GM12878 (cell line): ENCODE measurements at regions not wholly inside any gene's neighbourhood (a gene's known extent, or its start where the extent isn't known, plus 50 kb on each side); places are given as distances from the start of the nearest gene placed in this dataset.

Source experiments
- ATAC-seq: fragments of 200-7000 bp; cut with Tn5 transposase; 3 replicates; pipeline ENCODE4 v1.9.1; 2020; ENCODE audit warnings: mild to moderate bottlenecking, moderate library complexity
- BruUV-seq: library from RNA; stranded (reverse); fragments of 400-500 nt; replicated peaks from 2 replicates; lab custom pipeline; 2021; lab: Mats Ljungman, UMichigan
- CTCF ChIA-PET: fragments of 300-600 bp; sonication (Branson Sonifier 250); formaldehyde crosslinking; extraction: SDS; loops from one replicate; lab custom pipeline; 2021; ENCODE audit warnings: inconsistent platforms; lab: Yijun Ruan, JAX
- POLR2A ChIA-PET: fragments of 350-600 bp; formaldehyde crosslinking; extraction: SDS; loops from one replicate; lab custom pipeline; 2021; ENCODE audit warnings: inconsistent platforms; lab: Charles Lee
- RAD21 ChIA-PET: fragments of 300-600 bp; sonication (Branson Sonifier 250); formaldehyde crosslinking; loops from one replicate; lab custom pipeline; 2023; ENCODE audit warnings: antibody characterized with exemption; ENCODE audit not compliant: unreplicated experiment; lab: Charles Lee
- SMC1A ChIA-PET: fragments of 300-600 bp; sonication (Branson Sonifier 250); formaldehyde crosslinking; loops from one replicate; lab custom pipeline; 2023; ENCODE audit not compliant: unreplicated experiment, uncharacterized antibody; lab: Charles Lee
- DNase-seq: peaks from one replicate; pipeline ENCODE4 v3.0.0-alpha.2; 2011; ENCODE audit warnings: low read depth, low spot score
- FAIRE-seq: peaks from 3 replicates; lab custom pipeline; 2011; peaks lifted over from hg19 to GRCh38; lab: Jason Lieb, UNC
- H2AFZ ChIP-seq: 2 replicates; pipeline ENCODE4 v1.6.0; 2011; ENCODE audit warnings: low read depth, low read length, control low read depth; ENCODE audit not compliant: control insufficient read depth
- H3K27ac ChIP-seq: 2 replicates; pipeline ENCODE4 v1.5.1; 2011; ENCODE audit warnings: control low read depth; ENCODE audit not compliant: control insufficient read depth, insufficient read depth
- H3K27me3 ChIP-seq, 2 experiments: replicated peaks in 1 of 2; 2 replicates each; pipeline versions ENCODE4 v1.6.0 to v1.6.1; 2011; ENCODE audit warnings: low read length in 1 of 2; ENCODE audit not compliant: control insufficient read depth in 2 of 2, insufficient read depth in 2 of 2
- H3K36me3 ChIP-seq, 2 experiments: 2 replicates each; pipeline ENCODE4 v1.5.1; 2011; ENCODE audit warnings: low read length in 1 of 2; ENCODE audit not compliant: control insufficient read depth in 2 of 2, insufficient read depth in 2 of 2
- H3K4me1 ChIP-seq: 2 replicates; pipeline ENCODE4 v1.6.1; 2011; ENCODE audit warnings: mild to moderate bottlenecking, low read length, moderate library complexity, mixed read lengths; ENCODE audit not compliant: control insufficient read depth, insufficient read depth
- H3K4me2 ChIP-seq: 2 replicates; pipeline ENCODE4 v1.6.0; 2011; ENCODE audit warnings: control low read depth; ENCODE audit not compliant: control insufficient read depth, insufficient read depth
- H3K4me3 ChIP-seq: fragments of 200-600 bp; sonication (generic); 2 replicates; pipeline ENCODE4 v1.5.1; 2016
- H3K79me2 ChIP-seq: 2 replicates; pipeline ENCODE4 v1.6.0; 2011; ENCODE audit warnings: low read length; ENCODE audit not compliant: control insufficient read depth, insufficient read depth
- H3K9ac ChIP-seq: 2 replicates; pipeline ENCODE4 v1.8.0; 2011; ENCODE audit warnings: low read length, control low read depth, mixed read lengths; ENCODE audit not compliant: control insufficient read depth, insufficient read depth
- H3K9me3 ChIP-seq: replicated peaks from 3 replicates; pipeline ENCODE4 v1.5.1; 2011; ENCODE audit warnings: mild to moderate bottlenecking, low read length; ENCODE audit not compliant: control insufficient read depth, insufficient read depth
- H4K20me1 ChIP-seq: 2 replicates; pipeline ENCODE4 v1.6.0; 2011; ENCODE audit not compliant: control insufficient read depth, insufficient read depth
- EP300 ChIP-seq, 2 experiments: fragments of 150-350 bp in 1 of 2; IDR thresholded peaks; 2 replicates each; pipeline ENCODE4 v1.6.1; 2011 to 2012; ENCODE audit warnings: low read depth in 2 of 2, low read length in 2 of 2, borderline replicate concordance in 1 of 2, improper control_type of control experiment in 1 of 2, inconsistent platforms in 1 of 2; ENCODE audit not compliant: control insufficient read depth in 1 of 2
- ETV6 ChIP-seq, 2 experiments: fragments of 450-650 bp in 1 of 2; IDR thresholded peaks in 1 of 2; conservative IDR thresholded peaks in 1 of 2; 2 replicates each; pipeline ENCODE4 v1.6.1; 2014; ENCODE audit warnings: antibody characterized with exemption in 1 of 2, borderline replicate concordance in 1 of 2, low read depth in 1 of 2, mild to moderate bottlenecking in 1 of 2, moderate library complexity in 1 of 2
- FOS ChIP-seq: IDR thresholded peaks from 3 replicates; pipeline ENCODE4 v1.6.1; 2011; ENCODE audit warnings: borderline replicate concordance; ENCODE audit not compliant: insufficient read length; ENCODE audit errors: extremely low read depth
- GABPA ChIP-seq: IDR thresholded peaks from 2 replicates; pipeline ENCODE4 v1.6.1; 2014; ENCODE audit warnings: antibody characterized with exemption, low read depth, mild to moderate bottlenecking, inconsistent platforms
- HDAC6 ChIP-seq: fragments of 200-600 bp; sonication (generic); IDR thresholded peaks from one replicate; pipeline ENCODE4 v1.8.0; 2017; ENCODE audit warnings: antibody characterized with exemption; ENCODE audit not compliant: unreplicated experiment
- KLF5 ChIP-seq: fragments of 450-650 bp; IDR thresholded peaks from 2 replicates; pipeline ENCODE4 v1.6.1; 2014; ENCODE audit warnings: mild to moderate bottlenecking; ENCODE audit not compliant: partially characterized antibody
- MYC ChIP-seq: IDR thresholded peaks from 2 replicates; pipeline ENCODE4 v1.6.1; 2011; ENCODE audit warnings: mild to moderate bottlenecking, low read length, moderate library complexity, inconsistent platforms; ENCODE audit not compliant: insufficient read depth, insufficient replicate concordance, insufficient read length, severe bottlenecking
- NR2F1 ChIP-seq: fragments of 450-650 bp; conservative IDR thresholded peaks from 2 replicates; pipeline ENCODE4 v1.6.1; 2017; ENCODE audit warnings: mild to moderate bottlenecking
- ZNF384 ChIP-seq: IDR thresholded peaks from 2 replicates; pipeline ENCODE4 v1.6.1; 2012; ENCODE audit warnings: low read depth, mild to moderate bottlenecking, low read length, improper control_type of control experiment, borderline replicate concordance
- ZSCAN29 ChIP-seq: fragments of 450-650 bp; IDR thresholded peaks from 2 replicates; pipeline ENCODE4 v1.6.1; 2017; ENCODE audit warnings: mild to moderate bottlenecking, moderate library complexity
- WGBS: methylation state at CpG from one replicate; pipeline ENCODE4 v1.1.6; 2016; ENCODE audit warnings: low lambda C conversion rate; ENCODE audit not compliant: insufficient replicate concordance, insufficient coverage; ENCODE audit errors: missing lambda C conversion rate; 5-methylcytosine and 5-hydroxymethylcytosine counted together
- in situ Hi-C: fragments of 300-500 bp; cut with MboI; formaldehyde crosslinking; loops from 9 replicates; pipeline ENCODE4 v1.14.3; 2018; ENCODE audit warnings: mixed read lengths
- intact Hi-C: fragments of 100-400 bp; cut with micrococcal nuclease; formaldehyde crosslinking; loops from one replicate; pipeline ENCODE4 v1.14.2; 2022; ENCODE audit not compliant: unreplicated experiment
- TF ChIP-seq, protein P1 (sequence below): fragments of 450-650 bp; conservative IDR thresholded peaks from 2 replicates; pipeline ENCODE4 v1.6.1; 2017; ENCODE audit warnings: mild to moderate bottlenecking, moderate library complexity
- TF ChIP-seq, protein P2 (sequence below): IDR thresholded peaks from 2 replicates; pipeline ENCODE4 v1.6.1; 2012; ENCODE audit warnings: improper control_type of control experiment, low read depth, low read length; ENCODE audit not compliant: insufficient replicate concordance
- TF ChIP-seq, protein P3 (sequence below): fragments of 450-650 bp; IDR thresholded peaks from 2 replicates; pipeline ENCODE4 v1.6.1; 2017; ENCODE audit warnings: mild to moderate bottlenecking, moderate library complexity

GRCh38 chr22:49179175-49179574 lies 648.5 kb downstream of the BRD1 start:
- POLR2A ChIA-PET = no interaction called here
- Histone ChIP-seq H3K4me1 (no peaks in the 10 kb centered on the region), H3K9ac (no peak overlapping the region), H3K79me2 (no peaks in the 10 kb centered on the region), H3K4me2 (no peak overlapping the region), H3K27me3 (no peaks in the 10 kb centered on the region), H3K36me3 (no peaks in the 10 kb centered on the region), H4K20me1 (no peaks in the 10 kb centered on the region), H3K27ac (no peak overlapping the region), H3K9me3 (no peaks in the 10 kb centered on the region; the same call in 2 of the 3 replicates), H3K4me3 (no peak overlapping the region), H2AFZ (no peak overlapping the region)
- RAD21 ChIA-PET = no interaction called here
- BruUV-seq = no TSS peak
- intact Hi-C loops = no loop called here
- ATAC-seq (no peak), DNase-seq (no peak), FAIRE-seq (no peak)
- SMC1A ChIA-PET = no interaction called here
- WGBS = 49% methylated on average over 18 of the region's 18 CpGs
- CTCF ChIA-PET = no interaction called here
- in situ Hi-C loops = no loop called here
- TF ChIP-seq FOS (no peak), KLF5 (no peak), HDAC6 (no peak), NR2F1 (no peak), ZSCAN29 (no peak), GABPA (no peak), MYC (no peak), ZNF384 (no peak), EP300 (IDR thresholded peaks at IDR 0.05; ENCODE audit: borderline replicate concordance in 1 of 2, control insufficient read depth in 1 of 2, low read depth in 2 of 2, low read length in 2 of 2) (no peak), ETV6 (conservative IDR thresholded peaks at IDR 0.05 in 1 of 2, IDR thresholded peaks at IDR 0.05 in 1 of 2; ENCODE audit: borderline replicate concordance in 1 of 2, low read depth in 1 of 2) (no peak)
- TF ChIP-seq, protein P1, sequence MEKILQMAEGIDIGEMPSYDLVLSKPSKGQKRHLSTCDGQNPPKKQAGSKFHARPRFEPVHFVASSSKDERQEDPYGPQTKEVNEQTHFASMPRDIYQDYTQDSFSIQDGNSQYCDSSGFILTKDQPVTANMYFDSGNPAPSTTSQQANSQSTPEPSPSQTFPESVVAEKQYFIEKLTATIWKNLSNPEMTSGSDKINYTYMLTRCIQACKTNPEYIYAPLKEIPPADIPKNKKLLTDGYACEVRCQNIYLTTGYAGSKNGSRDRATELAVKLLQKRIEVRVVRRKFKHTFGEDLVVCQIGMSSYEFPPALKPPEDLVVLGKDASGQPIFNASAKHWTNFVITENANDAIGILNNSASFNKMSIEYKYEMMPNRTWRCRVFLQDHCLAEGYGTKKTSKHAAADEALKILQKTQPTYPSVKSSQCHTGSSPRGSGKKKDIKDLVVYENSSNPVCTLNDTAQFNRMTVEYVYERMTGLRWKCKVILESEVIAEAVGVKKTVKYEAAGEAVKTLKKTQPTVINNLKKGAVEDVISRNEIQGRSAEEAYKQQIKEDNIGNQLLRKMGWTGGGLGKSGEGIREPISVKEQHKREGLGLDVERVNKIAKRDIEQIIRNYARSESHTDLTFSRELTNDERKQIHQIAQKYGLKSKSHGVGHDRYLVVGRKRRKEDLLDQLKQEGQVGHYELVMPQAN = no peak
- TF ChIP-seq, protein P2, sequence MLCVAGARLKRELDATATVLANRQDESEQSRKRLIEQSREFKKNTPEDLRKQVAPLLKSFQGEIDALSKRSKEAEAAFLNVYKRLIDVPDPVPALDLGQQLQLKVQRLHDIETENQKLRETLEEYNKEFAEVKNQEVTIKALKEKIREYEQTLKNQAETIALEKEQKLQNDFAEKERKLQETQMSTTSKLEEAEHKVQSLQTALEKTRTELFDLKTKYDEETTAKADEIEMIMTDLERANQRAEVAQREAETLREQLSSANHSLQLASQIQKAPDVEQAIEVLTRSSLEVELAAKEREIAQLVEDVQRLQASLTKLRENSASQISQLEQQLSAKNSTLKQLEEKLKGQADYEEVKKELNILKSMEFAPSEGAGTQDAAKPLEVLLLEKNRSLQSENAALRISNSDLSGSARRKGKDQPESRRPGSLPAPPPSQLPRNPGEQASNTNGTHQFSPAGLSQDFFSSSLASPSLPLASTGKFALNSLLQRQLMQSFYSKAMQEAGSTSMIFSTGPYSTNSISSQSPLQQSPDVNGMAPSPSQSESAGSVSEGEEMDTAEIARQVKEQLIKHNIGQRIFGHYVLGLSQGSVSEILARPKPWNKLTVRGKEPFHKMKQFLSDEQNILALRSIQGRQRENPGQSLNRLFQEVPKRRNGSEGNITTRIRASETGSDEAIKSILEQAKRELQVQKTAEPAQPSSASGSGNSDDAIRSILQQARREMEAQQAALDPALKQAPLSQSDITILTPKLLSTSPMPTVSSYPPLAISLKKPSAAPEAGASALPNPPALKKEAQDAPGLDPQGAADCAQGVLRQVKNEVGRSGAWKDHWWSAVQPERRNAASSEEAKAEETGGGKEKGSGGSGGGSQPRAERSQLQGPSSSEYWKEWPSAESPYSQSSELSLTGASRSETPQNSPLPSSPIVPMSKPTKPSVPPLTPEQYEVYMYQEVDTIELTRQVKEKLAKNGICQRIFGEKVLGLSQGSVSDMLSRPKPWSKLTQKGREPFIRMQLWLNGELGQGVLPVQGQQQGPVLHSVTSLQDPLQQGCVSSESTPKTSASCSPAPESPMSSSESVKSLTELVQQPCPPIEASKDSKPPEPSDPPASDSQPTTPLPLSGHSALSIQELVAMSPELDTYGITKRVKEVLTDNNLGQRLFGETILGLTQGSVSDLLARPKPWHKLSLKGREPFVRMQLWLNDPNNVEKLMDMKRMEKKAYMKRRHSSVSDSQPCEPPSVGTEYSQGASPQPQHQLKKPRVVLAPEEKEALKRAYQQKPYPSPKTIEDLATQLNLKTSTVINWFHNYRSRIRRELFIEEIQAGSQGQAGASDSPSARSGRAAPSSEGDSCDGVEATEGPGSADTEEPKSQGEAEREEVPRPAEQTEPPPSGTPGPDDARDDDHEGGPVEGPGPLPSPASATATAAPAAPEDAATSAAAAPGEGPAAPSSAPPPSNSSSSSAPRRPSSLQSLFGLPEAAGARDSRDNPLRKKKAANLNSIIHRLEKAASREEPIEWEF = no peak
- TF ChIP-seq, protein P3, sequence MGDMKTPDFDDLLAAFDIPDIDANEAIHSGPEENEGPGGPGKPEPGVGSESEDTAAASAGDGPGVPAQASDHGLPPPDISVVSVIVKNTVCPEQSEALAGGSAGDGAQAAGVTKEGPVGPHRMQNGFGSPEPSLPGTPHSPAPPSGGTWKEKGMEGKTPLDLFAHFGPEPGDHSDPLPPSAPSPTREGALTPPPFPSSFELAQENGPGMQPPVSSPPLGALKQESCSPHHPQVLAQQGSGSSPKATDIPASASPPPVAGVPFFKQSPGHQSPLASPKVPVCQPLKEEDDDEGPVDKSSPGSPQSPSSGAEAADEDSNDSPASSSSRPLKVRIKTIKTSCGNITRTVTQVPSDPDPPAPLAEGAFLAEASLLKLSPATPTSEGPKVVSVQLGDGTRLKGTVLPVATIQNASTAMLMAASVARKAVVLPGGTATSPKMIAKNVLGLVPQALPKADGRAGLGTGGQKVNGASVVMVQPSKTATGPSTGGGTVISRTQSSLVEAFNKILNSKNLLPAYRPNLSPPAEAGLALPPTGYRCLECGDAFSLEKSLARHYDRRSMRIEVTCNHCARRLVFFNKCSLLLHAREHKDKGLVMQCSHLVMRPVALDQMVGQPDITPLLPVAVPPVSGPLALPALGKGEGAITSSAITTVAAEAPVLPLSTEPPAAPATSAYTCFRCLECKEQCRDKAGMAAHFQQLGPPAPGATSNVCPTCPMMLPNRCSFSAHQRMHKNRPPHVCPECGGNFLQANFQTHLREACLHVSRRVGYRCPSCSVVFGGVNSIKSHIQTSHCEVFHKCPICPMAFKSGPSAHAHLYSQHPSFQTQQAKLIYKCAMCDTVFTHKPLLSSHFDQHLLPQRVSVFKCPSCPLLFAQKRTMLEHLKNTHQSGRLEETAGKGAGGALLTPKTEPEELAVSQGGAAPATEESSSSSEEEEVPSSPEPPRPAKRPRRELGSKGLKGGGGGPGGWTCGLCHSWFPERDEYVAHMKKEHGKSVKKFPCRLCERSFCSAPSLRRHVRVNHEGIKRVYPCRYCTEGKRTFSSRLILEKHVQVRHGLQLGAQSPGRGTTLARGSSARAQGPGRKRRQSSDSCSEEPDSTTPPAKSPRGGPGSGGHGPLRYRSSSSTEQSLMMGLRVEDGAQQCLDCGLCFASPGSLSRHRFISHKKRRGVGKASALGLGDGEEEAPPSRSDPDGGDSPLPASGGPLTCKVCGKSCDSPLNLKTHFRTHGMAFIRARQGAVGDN = no peak
